ENCODE measurements at regions not wholly inside any gene's neighbourhood (a gene's known extent, or its start where the extent isn't known, plus 50 kb on each side); places are given as distances from the start of the nearest gene placed in this dataset.
A peak's percentile ranks its signal among the peaks of the same experiment; 100 is the strongest.

DNA sequence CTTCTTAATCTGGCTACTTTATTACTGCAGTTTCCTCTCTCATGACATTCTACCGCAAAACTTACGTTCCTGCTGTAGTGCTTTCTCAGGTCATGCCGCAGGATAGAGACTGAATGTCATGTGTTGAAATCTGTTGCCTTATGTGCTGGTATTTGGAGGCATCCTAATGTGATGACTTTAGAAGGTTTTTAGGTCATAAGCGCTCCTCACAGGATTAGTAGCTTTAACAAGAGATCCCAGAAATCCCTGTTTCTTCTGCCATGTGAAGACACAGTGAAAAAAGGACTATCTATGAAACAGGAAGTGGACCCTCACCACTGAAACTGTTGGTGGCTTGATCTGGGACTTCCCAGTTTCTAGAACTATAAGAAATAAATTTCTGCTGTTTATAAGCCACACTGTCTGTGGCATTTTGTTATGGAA, 209.3 kb downstream of the LACC1 start:
- intact Hi-C loops (cut with DNase I): no loop called here
- no peaks in the 10 kb centered on the region for H3K4me1 ChIP-seq
- FAIRE-seq (no peak), ATAC-seq (peak in 1 of 4 donors; percentile 43), DNase-seq (no peak)
- no peaks in the 10 kb centered on the region for H3K36me3 ChIP-seq
- H3K27ac ChIP-seq: no peak overlapping the region
- H3K27me3 ChIP-seq: no peaks in the 10 kb centered on the region
- TF ChIP-seq, protein P1, sequence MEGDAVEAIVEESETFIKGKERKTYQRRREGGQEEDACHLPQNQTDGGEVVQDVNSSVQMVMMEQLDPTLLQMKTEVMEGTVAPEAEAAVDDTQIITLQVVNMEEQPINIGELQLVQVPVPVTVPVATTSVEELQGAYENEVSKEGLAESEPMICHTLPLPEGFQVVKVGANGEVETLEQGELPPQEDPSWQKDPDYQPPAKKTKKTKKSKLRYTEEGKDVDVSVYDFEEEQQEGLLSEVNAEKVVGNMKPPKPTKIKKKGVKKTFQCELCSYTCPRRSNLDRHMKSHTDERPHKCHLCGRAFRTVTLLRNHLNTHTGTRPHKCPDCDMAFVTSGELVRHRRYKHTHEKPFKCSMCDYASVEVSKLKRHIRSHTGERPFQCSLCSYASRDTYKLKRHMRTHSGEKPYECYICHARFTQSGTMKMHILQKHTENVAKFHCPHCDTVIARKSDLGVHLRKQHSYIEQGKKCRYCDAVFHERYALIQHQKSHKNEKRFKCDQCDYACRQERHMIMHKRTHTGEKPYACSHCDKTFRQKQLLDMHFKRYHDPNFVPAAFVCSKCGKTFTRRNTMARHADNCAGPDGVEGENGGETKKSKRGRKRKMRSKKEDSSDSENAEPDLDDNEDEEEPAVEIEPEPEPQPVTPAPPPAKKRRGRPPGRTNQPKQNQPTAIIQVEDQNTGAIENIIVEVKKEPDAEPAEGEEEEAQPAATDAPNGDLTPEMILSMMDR (IDR thresholded peaks at IDR 0.05): no peak
- H3K4me3 ChIP-seq: no peak overlapping the region
- no peaks in the 10 kb centered on the region for H3K9me3 ChIP-seq
- WGBS, 2 donors: 87 to 93% methylated on average over 4 of the region's 4 CpGs

DNA sequence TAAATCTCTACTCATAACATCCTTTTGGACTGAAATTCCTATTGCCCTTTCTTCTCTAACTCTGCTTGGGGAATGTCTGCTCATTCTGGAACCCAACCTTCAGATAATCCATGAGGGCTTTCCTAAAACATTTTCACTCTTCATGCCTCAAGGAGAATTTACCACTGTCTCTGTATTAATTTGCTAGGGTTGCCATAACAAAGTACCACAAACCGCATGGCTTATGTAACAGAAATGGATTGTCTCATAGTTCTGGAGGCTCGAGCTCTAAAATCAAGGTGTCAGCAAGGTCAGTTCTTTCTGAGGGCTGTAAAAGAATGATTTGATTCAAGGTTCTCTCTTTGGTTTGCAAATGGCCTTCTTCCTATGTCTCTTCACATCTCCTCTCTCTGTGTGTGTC, 209.7 kb downstream of the LACC1 start:
- Histone ChIP-seq H3K27ac (no peak overlapping the region), H3K9me3 (no peaks in the 10 kb centered on the region), H3K36me3 (no peaks in the 10 kb centered on the region), H3K27me3 (no peaks in the 10 kb centered on the region), H3K4me1 (no peaks in the 10 kb centered on the region), H3K4me3 (no peak overlapping the region)
- FAIRE-seq (no peak), ATAC-seq (no peak), DNase-seq (no peak)
- intact Hi-C loops (cut with DNase I): no loop called here
- 62 to 82% methylated on average over 2 of the region's 2 CpGs for WGBS, 2 donors
- TF ChIP-seq, protein P1 (IDR thresholded peaks at IDR 0.05): no peak

DNA sequence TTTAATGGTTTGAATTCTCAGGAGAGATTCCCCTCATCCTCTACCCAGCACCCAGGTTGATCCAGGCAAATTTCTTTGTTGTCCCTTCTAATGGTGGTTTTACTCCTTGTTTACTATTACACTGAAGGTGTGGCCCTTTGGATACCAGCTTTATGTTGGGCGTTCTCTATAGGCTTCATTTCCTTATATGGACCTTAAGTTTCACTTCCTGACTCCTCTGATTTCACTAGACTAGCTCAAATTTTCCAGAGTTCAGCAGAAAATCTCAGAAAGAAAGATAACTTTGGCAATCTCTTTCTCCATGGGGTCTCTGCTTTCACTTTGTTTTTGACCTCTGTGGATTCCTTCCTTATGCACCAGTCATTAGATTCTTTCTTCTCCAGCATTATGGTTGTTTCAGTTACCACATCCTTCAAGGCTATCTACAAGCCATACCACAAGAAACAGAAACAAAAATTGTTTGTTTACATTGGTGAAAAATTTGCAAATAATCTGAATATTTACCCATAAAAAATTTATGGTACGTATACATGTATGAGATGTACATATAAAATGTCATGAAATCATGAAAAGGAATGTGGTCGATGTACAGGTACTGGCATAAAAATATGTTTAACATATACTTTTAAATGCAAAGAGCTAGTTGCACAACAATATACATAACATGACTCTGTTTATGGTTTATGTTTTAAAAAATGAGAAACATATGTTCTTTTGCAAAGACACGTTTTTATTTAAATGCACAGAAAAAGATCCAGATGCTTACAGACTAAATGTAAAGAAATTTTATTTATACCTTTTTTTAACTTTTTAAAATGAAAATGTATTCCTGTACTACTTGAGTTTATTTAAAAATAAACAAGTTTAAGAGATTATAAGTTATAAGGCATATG, 212.6 kb downstream of the LACC1 start:
- TF ChIP-seq, protein P1 (IDR thresholded peaks at IDR 0.05): no peak
- Histone ChIP-seq H3K4me1 (no peaks in the 10 kb centered on the region), H3K36me3 (no peaks in the 10 kb centered on the region), H3K4me3 (no peak overlapping the region), H3K27ac (no peak overlapping the region), H3K9me3 (no peaks in the 10 kb centered on the region), H3K27me3 (no peaks in the 10 kb centered on the region)
- intact Hi-C loops (cut with DNase I): no loop called here
- FAIRE-seq (peak; percentile 82), DNase-seq (no peak), ATAC-seq (no peak)
- 85 to 93% methylated on average over 4 of the region's 4 CpGs for WGBS, 2 donors

DNA sequence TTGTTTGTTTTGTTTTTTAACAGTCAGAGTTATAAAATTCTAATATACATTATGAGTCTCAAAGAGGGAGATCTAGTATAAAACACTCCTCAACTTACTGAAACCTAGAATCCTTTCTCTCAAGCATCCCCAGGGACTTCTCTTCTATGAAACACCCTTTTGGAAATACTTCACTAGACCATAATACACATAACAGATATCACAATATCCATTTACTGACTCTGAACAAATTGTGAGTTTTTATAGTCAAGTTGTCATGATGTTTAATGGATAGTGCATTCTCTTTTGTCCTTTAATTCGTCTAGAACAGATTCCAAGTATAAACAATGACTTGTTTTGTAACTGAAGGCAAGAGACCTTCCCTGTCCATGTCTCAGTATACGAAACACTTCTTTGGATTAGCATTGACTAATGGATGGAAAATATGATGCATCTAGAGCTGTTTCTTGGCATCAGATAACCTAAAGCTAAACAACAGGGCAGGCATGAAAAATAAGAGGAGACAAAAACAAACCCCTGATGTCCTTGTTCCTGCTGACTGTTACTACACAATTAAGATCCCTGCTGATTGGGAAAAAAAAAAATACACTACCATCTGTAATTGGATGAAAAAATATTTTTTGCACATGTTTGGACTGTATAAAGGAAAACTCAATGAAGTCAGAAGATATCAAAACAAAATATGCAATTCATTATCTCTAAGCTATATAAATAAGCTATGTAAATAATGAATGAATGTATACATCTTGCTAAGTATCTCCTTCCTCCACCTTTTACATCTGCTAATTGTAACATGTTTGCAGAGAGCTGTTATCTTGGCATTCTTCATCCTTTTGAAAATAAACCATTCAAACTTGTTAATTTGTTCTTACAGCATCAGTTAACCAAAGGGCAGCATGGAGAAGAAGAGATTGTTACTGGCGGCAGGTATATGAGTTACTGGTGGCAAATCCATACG, 214.2 kb downstream of the LACC1 start:
- Histone ChIP-seq H3K4me1 (no peaks in the 10 kb centered on the region), H3K27ac (no peak overlapping the region), H3K27me3 (no peaks in the 10 kb centered on the region), H3K9me3 (no peaks in the 10 kb centered on the region), H3K36me3 (no peaks in the 10 kb centered on the region), H3K4me3 (no peak overlapping the region)
- no peak for FAIRE-seq
- 46 to 57% methylated on average over 4 of the region's 4 CpGs for WGBS, 2 donors
- ATAC-seq: no peak
- intact Hi-C loops (cut with DNase I): no loop called here
- TF ChIP-seq, protein P1 (IDR thresholded peaks at IDR 0.05): no peak
- DNase-seq: no peak
